ENCODE measurements at regions not wholly inside any gene's neighbourhood (a gene's known extent, or its start where the extent isn't known, plus 50 kb on each side); places are given as distances from the start of the nearest gene placed in this dataset.

- Histone ChIP-seq H3K27ac (no peak overlapping the region), H3K27me3 (ENCODE audit: insufficient read depth in 3 of 3, low read length in 2 of 3) (no peaks in the 10 kb centered on the region), H3K36me3 (ENCODE audit: insufficient read depth in 1 of 2, low read depth in 1 of 2) (no peaks in the 10 kb centered on the region), H3K9me3 (no peaks in the 10 kb centered on the region), H3K4me3 (no peak overlapping the region), H3K4me1 (no peaks in the 10 kb centered on the region)
- intact Hi-C loops (cut with DNase I) = no loop called here
- DNase-seq (no peak), ATAC-seq (no peak)
- 90 to 93% (median 92%) methylated on average over 3 of the region's 3 CpGs for WGBS, 3 donors
- no peak for TF ChIP-seq CTCF (IDR thresholded peaks at IDR 0.05)
Measured at GRCh38 chr5:86536396-86536795, 81.3 kb upstream of the COX7C start.

- H3K9me3 ChIP-seq = no peaks in the 10 kb centered on the region
- H3K4me3 ChIP-seq = no peak overlapping the region
- H3K36me3 ChIP-seq (ENCODE audit: insufficient read depth in 1 of 2, low read depth in 1 of 2) = no peaks in the 10 kb centered on the region
- no peak overlapping the region for H3K27ac ChIP-seq
- H3K27me3 ChIP-seq (ENCODE audit: insufficient read depth in 3 of 3, low read length in 2 of 3) = no peaks in the 10 kb centered on the region
- intact Hi-C loops (cut with DNase I) = no loop called here
- ATAC-seq (no peak), DNase-seq (no peak)
- WGBS, 3 donors = 68 to 82% (median 70%) methylated on average over 3 of the region's 3 CpGs
- TF ChIP-seq CTCF (IDR thresholded peaks at IDR 0.05) = no peak
- no peaks in the 10 kb centered on the region for H3K4me1 ChIP-seq
Measured at GRCh38 chr5:86542532-86542931, 75.2 kb upstream of the COX7C start.

GRCh38 chr5:86546044-86546443 lies 71.7 kb upstream of the COX7C start:
- Histone ChIP-seq H3K4me1 (no peaks in the 10 kb centered on the region), H3K36me3 (ENCODE audit: insufficient read depth in 1 of 2, low read depth in 1 of 2) (no peaks in the 10 kb centered on the region), H3K27me3 (ENCODE audit: insufficient read depth in 3 of 3, low read length in 2 of 3) (no peaks in the 10 kb centered on the region), H3K4me3 (no peak overlapping the region), H3K27ac (no peak overlapping the region), H3K9me3 (no peaks in the 10 kb centered on the region)
- intact Hi-C loops (cut with DNase I) = no loop called here
- 30 to 59% (median 58%) methylated on average over 2 of the region's 2 CpGs for WGBS, 3 donors
- no peak for DNase-seq
- no peak for TF ChIP-seq CTCF (IDR thresholded peaks at IDR 0.05)
- no peak for ATAC-seq

- Histone ChIP-seq H3K4me3 (no peak overlapping the region), H3K4me1 (no peaks in the 10 kb centered on the region), H3K27me3 (ENCODE audit: insufficient read depth in 3 of 3, low read length in 2 of 3) (no peaks in the 10 kb centered on the region), H3K9me3 (no peaks in the 10 kb centered on the region), H3K36me3 (ENCODE audit: insufficient read depth in 1 of 2, low read depth in 1 of 2) (no peaks in the 10 kb centered on the region), H3K27ac (no peak overlapping the region)
- TF ChIP-seq CTCF (IDR thresholded peaks at IDR 0.05) = no peak
- intact Hi-C loops (cut with DNase I) = no loop called here
- DNase-seq (no peak), ATAC-seq (no peak)
- whole genome bisulfite sequencing, 3 donors = 71 to 81% (median 76%) methylated on average over 4 of the region's 4 CpGs
Measured at GRCh38 chr5:86546582-86546981, 71.2 kb upstream of the COX7C start.

DNA sequence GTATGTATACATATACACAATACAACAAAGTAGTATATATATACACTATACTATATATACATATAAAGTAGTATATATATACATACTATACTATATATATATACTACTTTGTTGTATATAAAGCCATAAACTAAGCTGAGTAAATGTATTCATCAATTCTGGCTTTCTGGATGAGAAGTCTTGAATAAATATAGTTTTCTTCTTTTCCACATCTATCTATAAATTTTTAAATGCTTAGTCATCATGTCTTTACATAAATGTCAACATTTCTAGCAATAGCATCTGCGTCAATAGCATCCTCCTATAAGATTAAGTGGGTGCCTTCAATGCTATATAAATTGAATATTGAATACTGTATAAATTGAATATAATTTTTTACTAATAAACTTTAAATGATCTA lies 63.1 kb upstream of the COX7C start:
- ATAC-seq = no peak
- 88 to 95% (median 88%) methylated on average over 1 of the region's 1 CpG for WGBS, 3 donors
- intact Hi-C loops (cut with DNase I) = no loop called here

More for the DNA sequence above, 63.1 kb upstream of the COX7C start:
- TF ChIP-seq CTCF (IDR thresholded peaks at IDR 0.05) = no peak
- Histone ChIP-seq H3K27me3 (ENCODE audit: insufficient read depth in 3 of 3, low read length in 2 of 3) (no peaks in the 10 kb centered on the region), H3K36me3 (ENCODE audit: insufficient read depth in 1 of 2, low read depth in 1 of 2) (no peaks in the 10 kb centered on the region), H3K4me1 (no peaks in the 10 kb centered on the region), H3K4me3 (no peak overlapping the region), H3K9me3 (peaks cover 4% of the 10 kb centered on the region), H3K27ac (no peak overlapping the region)
- no peak for DNase-seq

Measured in psoas muscle (tissue), 7 donors.